Kidney (tissue), 13 donors: ENCODE measurements at regions not wholly inside any gene's neighbourhood (a gene's known extent, or its start where the extent isn't known, plus 50 kb on each side); places are given as distances from the start of the nearest gene placed in this dataset.
A peak's percentile ranks its signal among the peaks of the same experiment; 100 is the strongest.

Experiments used
- DNase-seq, 5 donors: peaks; one replicate each; pipeline ENCODE4 v3.0.0-alpha.2; 2013 to 2020
- FAIRE-seq: peaks from 2 replicates; lab custom pipeline; 2012; peaks lifted over from hg19 to GRCh38; lab: Jason Lieb, UNC
- H3K27ac ChIP-seq, 2 donors: one replicate each; pipeline ENCODE4 v1.7.0; 2013; ENCODE audit warnings: low read depth in 2 of 2, low read length in 2 of 2, inconsistent platforms in 1 of 2
- H3K27me3 ChIP-seq: one replicate; pipeline ENCODE4 v1.7.1; 2013; ENCODE audit warnings: low read length, inconsistent platforms; ENCODE audit not compliant: control insufficient read depth, insufficient read depth
- H3K36me3 ChIP-seq, 3 donors: one replicate each; pipeline versions ENCODE4 v1.7.0 to v1.7.1; 2013; ENCODE audit warnings: low read length in 3 of 3, control low read depth in 1 of 3, inconsistent platforms in 1 of 3; ENCODE audit not compliant: insufficient read depth in 3 of 3, control insufficient read depth in 2 of 3
- H3K4me1 ChIP-seq, 3 donors: one replicate each; pipeline versions ENCODE4 v1.7.0 to v1.7.1; 2013; ENCODE audit warnings: low read length in 3 of 3, inconsistent platforms in 1 of 3, low read depth in 1 of 3; ENCODE audit not compliant: control insufficient read depth in 2 of 3, insufficient read depth in 2 of 3
- H3K4me3 ChIP-seq, 3 donors: one replicate each; pipeline versions ENCODE4 v1.7.0 to v1.8.1; 2013; ENCODE audit warnings: low read length in 3 of 3, control low read depth in 1 of 3, inconsistent platforms in 1 of 3
- H3K9ac ChIP-seq, 3 donors: one replicate each; pipeline versions ENCODE4 v1.7.0 to v1.7.1; 2013; ENCODE audit warnings: low read length in 3 of 3, control low read depth in 1 of 3, inconsistent platforms in 1 of 3
- H3K9me3 ChIP-seq, 3 donors: one replicate each; pipeline versions ENCODE4 v1.7.0 to v1.7.1; 2013; ENCODE audit warnings: low read length in 3 of 3, control low read depth in 1 of 3, inconsistent platforms in 1 of 3; ENCODE audit not compliant: control insufficient read depth in 2 of 3, insufficient read depth in 1 of 3
- CTCF ChIP-seq: IDR thresholded peaks from 3 replicates; pipeline ENCODE4 v1.5.1; 2012; ENCODE audit warnings: mild to moderate bottlenecking, moderate library complexity, borderline replicate concordance; ENCODE audit not compliant: insufficient read depth; ENCODE audit errors: extremely low read depth
- intact Hi-C: fragments of 100-400 bp; cut with DNase I; formaldehyde crosslinking; loops from one replicate; pipeline ENCODE4 v1.11.1; 2022
- donor health status: control.
- donor health status: control.
- donor health status: control.
- donor health status: control.
- donor health status: control.
- donor health status: DM: yes; HTN: yes; CAD: no.
- donor health status: Normal renal cell carcinoma (clear cell type).

GRCh38 chr18:56294484-56295183 lies 343.8 kb downstream of the TXNL1 start:
- Histone ChIP-seq H3K4me3 (no peak overlapping the region), H3K9me3 (no peaks in the 10 kb centered on the region), H3K36me3 (no peaks in the 10 kb centered on the region), H3K27ac (no peak overlapping the region), H3K9ac (no peak overlapping the region), H3K27me3 (no peaks in the 10 kb centered on the region), H3K4me1 (no peaks in the 10 kb centered on the region)
- intact Hi-C loops = no loop called here
- TF ChIP-seq CTCF = no peak
- FAIRE-seq (no peak), DNase-seq (no peak)

DNA sequence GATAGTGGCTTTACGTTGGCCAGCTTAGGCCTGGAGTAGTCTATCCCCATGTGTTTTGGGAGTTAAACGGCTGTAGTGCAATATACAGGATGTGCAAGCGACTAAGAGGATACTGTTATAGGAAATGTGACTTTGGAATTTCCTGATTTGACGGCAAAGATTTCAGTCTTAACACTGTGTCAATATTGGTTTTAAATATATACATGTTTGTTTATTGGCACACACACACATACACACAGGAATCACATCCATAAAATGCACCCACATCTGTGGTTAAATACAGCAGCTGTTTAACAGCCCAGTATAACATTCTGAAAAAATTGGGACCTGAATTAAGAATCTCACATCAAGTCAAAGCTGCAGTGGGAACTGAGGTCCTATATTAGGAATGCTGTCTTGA lies 347.1 kb downstream of the TXNL1 start:
- Histone ChIP-seq H3K27me3 (no peaks in the 10 kb centered on the region), H3K9ac (no peak overlapping the region), H3K4me3 (no peak overlapping the region), H3K27ac (no peak overlapping the region), H3K36me3 (no peaks in the 10 kb centered on the region), H3K9me3 (no peaks in the 10 kb centered on the region), H3K4me1 (no peaks in the 10 kb centered on the region)
- DNase-seq (peak in 1 of 5 donors; percentile 9), FAIRE-seq (no peak)
- no peak for TF ChIP-seq CTCF
- intact Hi-C loops = no loop called here

GRCh38 chr18:56289381-56289780 lies 349.0 kb downstream of the TXNL1 start:
- H3K9me3 ChIP-seq = no peaks in the 10 kb centered on the region
- no peak overlapping the region for H3K9ac ChIP-seq
- no peaks in the 10 kb centered on the region for H3K27me3 ChIP-seq
- intact Hi-C loops = no loop called here
- FAIRE-seq (no peak), DNase-seq (no peak)
- no peaks in the 10 kb centered on the region for H3K4me1 ChIP-seq
- H3K27ac ChIP-seq = no peak overlapping the region
- no peaks in the 10 kb centered on the region for H3K36me3 ChIP-seq
- no peak for TF ChIP-seq CTCF
- no peak overlapping the region for H3K4me3 ChIP-seq
